GM12878 (cell line): ENCODE measurements at regions not wholly inside any gene's neighbourhood (a gene's known extent, or its start where the extent isn't known, plus 50 kb on each side); places are given as distances from the start of the nearest gene placed in this dataset.

Experiments used
- ATAC-seq: fragments of 200-7000 bp; cut with Tn5 transposase; 3 replicates; pipeline ENCODE4 v1.9.1; 2020; ENCODE audit warnings: mild to moderate bottlenecking, moderate library complexity
- BruUV-seq: library from RNA; stranded (reverse); fragments of 400-500 nt; replicated peaks from 2 replicates; lab custom pipeline; 2021; lab: Mats Ljungman, UMichigan
- CTCF ChIA-PET: fragments of 300-600 bp; sonication (Branson Sonifier 250); formaldehyde crosslinking; extraction: SDS; loops from one replicate; lab custom pipeline; 2021; ENCODE audit warnings: inconsistent platforms; lab: Yijun Ruan, JAX
- POLR2A ChIA-PET: fragments of 350-600 bp; formaldehyde crosslinking; extraction: SDS; loops from one replicate; lab custom pipeline; 2021; ENCODE audit warnings: inconsistent platforms; lab: Charles Lee
- RAD21 ChIA-PET: fragments of 300-600 bp; sonication (Branson Sonifier 250); formaldehyde crosslinking; loops from one replicate; lab custom pipeline; 2023; ENCODE audit warnings: antibody characterized with exemption; ENCODE audit not compliant: unreplicated experiment; lab: Charles Lee
- SMC1A ChIA-PET: fragments of 300-600 bp; sonication (Branson Sonifier 250); formaldehyde crosslinking; loops from one replicate; lab custom pipeline; 2023; ENCODE audit not compliant: unreplicated experiment, uncharacterized antibody; lab: Charles Lee
- DNase-seq: peaks from one replicate; pipeline ENCODE4 v3.0.0-alpha.2; 2011; ENCODE audit warnings: low read depth, low spot score
- FAIRE-seq: peaks from 3 replicates; lab custom pipeline; 2011; peaks lifted over from hg19 to GRCh38; lab: Jason Lieb, UNC
- H2AFZ ChIP-seq: 2 replicates; pipeline ENCODE4 v1.6.0; 2011; ENCODE audit warnings: low read depth, low read length, control low read depth; ENCODE audit not compliant: control insufficient read depth
- H3K27ac ChIP-seq: 2 replicates; pipeline ENCODE4 v1.5.1; 2011; ENCODE audit warnings: control low read depth; ENCODE audit not compliant: control insufficient read depth, insufficient read depth
- H3K27me3 ChIP-seq, 2 experiments: replicated peaks in 1 of 2; 2 replicates each; pipeline versions ENCODE4 v1.6.0 to v1.6.1; 2011; ENCODE audit warnings: low read length in 1 of 2; ENCODE audit not compliant: control insufficient read depth in 2 of 2, insufficient read depth in 2 of 2
- H3K36me3 ChIP-seq, 2 experiments: 2 replicates each; pipeline ENCODE4 v1.5.1; 2011; ENCODE audit warnings: low read length in 1 of 2; ENCODE audit not compliant: control insufficient read depth in 2 of 2, insufficient read depth in 2 of 2
- H3K4me1 ChIP-seq: 2 replicates; pipeline ENCODE4 v1.6.1; 2011; ENCODE audit warnings: mild to moderate bottlenecking, low read length, moderate library complexity, mixed read lengths; ENCODE audit not compliant: control insufficient read depth, insufficient read depth
- H3K4me2 ChIP-seq: 2 replicates; pipeline ENCODE4 v1.6.0; 2011; ENCODE audit warnings: control low read depth; ENCODE audit not compliant: control insufficient read depth, insufficient read depth
- H3K4me3 ChIP-seq: fragments of 200-600 bp; sonication (generic); 2 replicates; pipeline ENCODE4 v1.5.1; 2016
- H3K79me2 ChIP-seq: 2 replicates; pipeline ENCODE4 v1.6.0; 2011; ENCODE audit warnings: low read length; ENCODE audit not compliant: control insufficient read depth, insufficient read depth
- H3K9ac ChIP-seq: 2 replicates; pipeline ENCODE4 v1.8.0; 2011; ENCODE audit warnings: low read length, control low read depth, mixed read lengths; ENCODE audit not compliant: control insufficient read depth, insufficient read depth
- H3K9me3 ChIP-seq: replicated peaks from 3 replicates; pipeline ENCODE4 v1.5.1; 2011; ENCODE audit warnings: mild to moderate bottlenecking, low read length; ENCODE audit not compliant: control insufficient read depth, insufficient read depth
- H4K20me1 ChIP-seq: 2 replicates; pipeline ENCODE4 v1.6.0; 2011; ENCODE audit not compliant: control insufficient read depth, insufficient read depth
- ASH2L ChIP-seq: fragments of 300-600, 200-600 bp; sonication (generic); IDR thresholded peaks from 2 replicates; pipeline ENCODE4 v1.6.1; 2017; ENCODE audit warnings: low read depth, mild to moderate bottlenecking, borderline replicate concordance
- CBFB ChIP-seq: IDR thresholded peaks from 2 replicates; pipeline ENCODE4 v1.6.1; 2016; ENCODE audit warnings: antibody characterized with exemption, low read depth
- CHD4 ChIP-seq: fragments of 200-600 bp; sonication (generic); IDR thresholded peaks from 2 replicates; pipeline ENCODE4 v1.6.1; 2016; ENCODE audit warnings: mild to moderate bottlenecking
- CREM ChIP-seq: IDR thresholded peaks from 2 replicates; pipeline ENCODE4 v1.6.1; 2014; ENCODE audit warnings: antibody characterized with exemption, low read depth
- EGR1 ChIP-seq, 2 experiments: IDR thresholded peaks; 1 replicate in 1 of 2; 2 replicates in 1 of 2; pipeline ENCODE4 v1.6.1; 2011 to 2012; ENCODE audit warnings: low read depth in 2 of 2, low read length in 2 of 2, borderline replicate concordance in 1 of 2, mild to moderate bottlenecking in 1 of 2, moderate library complexity in 1 of 2
- EP300 ChIP-seq, 2 experiments: fragments of 150-350 bp in 1 of 2; IDR thresholded peaks; 2 replicates each; pipeline ENCODE4 v1.6.1; 2011 to 2012; ENCODE audit warnings: low read depth in 2 of 2, low read length in 2 of 2, borderline replicate concordance in 1 of 2, improper control_type of control experiment in 1 of 2, inconsistent platforms in 1 of 2; ENCODE audit not compliant: control insufficient read depth in 1 of 2
- GABPA ChIP-seq: IDR thresholded peaks from 2 replicates; pipeline ENCODE4 v1.6.1; 2014; ENCODE audit warnings: antibody characterized with exemption, low read depth, mild to moderate bottlenecking, inconsistent platforms
- HDGF ChIP-seq: fragments of 450-650 bp; IDR thresholded peaks from 2 replicates; pipeline ENCODE4 v1.6.1; 2016; ENCODE audit warnings: antibody characterized with exemption
- IKZF1 ChIP-seq: fragments of 450-650 bp; conservative IDR thresholded peaks from 2 replicates; pipeline ENCODE4 v1.6.1; 2017; ENCODE audit warnings: antibody characterized with exemption, mild to moderate bottlenecking
- IKZF2 ChIP-seq, 2 experiments: fragments of 450-650 bp; IDR thresholded peaks; 2 replicates each; pipeline ENCODE4 v1.6.1; 2017; ENCODE audit warnings: mild to moderate bottlenecking in 2 of 2, moderate library complexity in 2 of 2
- MAX ChIP-seq: IDR thresholded peaks from 2 replicates; pipeline ENCODE4 v1.6.1; 2012; ENCODE audit warnings: low read depth, low read length, improper control_type of control experiment
- MEF2A ChIP-seq: IDR thresholded peaks from 2 replicates; pipeline ENCODE4 v1.6.1; 2011; ENCODE audit warnings: low read depth, mild to moderate bottlenecking, low read length, moderate library complexity; ENCODE audit not compliant: insufficient read depth
- POU2F2 ChIP-seq: IDR thresholded peaks from 3 replicates; pipeline ENCODE4 v1.6.1; 2011; ENCODE audit warnings: low read depth, mild to moderate bottlenecking, low read length, borderline replicate concordance
- RCOR1 ChIP-seq: conservative IDR thresholded peaks from 2 replicates; pipeline ENCODE4 v1.6.1; 2012; ENCODE audit warnings: low read depth, low read length, improper control_type of control experiment
- RELB ChIP-seq: fragments of 450-650 bp; IDR thresholded peaks from 2 replicates; pipeline ENCODE4 v1.6.1; 2017; ENCODE audit warnings: low read depth, mild to moderate bottlenecking, moderate library complexity
- SMC3 ChIP-seq: IDR thresholded peaks from 2 replicates; pipeline ENCODE4 v1.6.1; 2011; ENCODE audit warnings: low read length, improper control_type of control experiment, borderline replicate concordance
- TCF7 ChIP-seq: IDR thresholded peaks from 2 replicates; pipeline ENCODE4 v1.6.1; 2014; ENCODE audit warnings: antibody characterized with exemption, borderline replicate concordance
- WRNIP1 ChIP-seq: IDR thresholded peaks from 2 replicates; pipeline ENCODE4 v1.6.1; 2011; ENCODE audit warnings: low read depth, low read length, improper control_type of control experiment, borderline replicate concordance
- YBX1 ChIP-seq: fragments of 450-650 bp; IDR thresholded peaks from 2 replicates; pipeline ENCODE4 v1.6.1; 2016; ENCODE audit warnings: antibody characterized with exemption
- in situ Hi-C: fragments of 300-500 bp; cut with MboI; formaldehyde crosslinking; loops from 9 replicates; pipeline ENCODE4 v1.14.3; 2018; ENCODE audit warnings: mixed read lengths
- intact Hi-C: fragments of 100-400 bp; cut with micrococcal nuclease; formaldehyde crosslinking; loops from one replicate; pipeline ENCODE4 v1.14.2; 2022; ENCODE audit not compliant: unreplicated experiment

- intact Hi-C loops, result no loop called here
- Histone ChIP-seq H3K27me3 (no peaks in the 10 kb centered on the region), H3K27ac (no peak overlapping the region), H3K36me3 (no peaks in the 10 kb centered on the region), H3K4me3 (no peak overlapping the region), H3K4me1 (no peaks in the 10 kb centered on the region), H2AFZ (no peak overlapping the region), H3K79me2 (no peaks in the 10 kb centered on the region), H3K9me3 (no peaks in the 10 kb centered on the region), H3K9ac (no peak overlapping the region), H3K4me2 (no peak overlapping the region), H4K20me1 (no peaks in the 10 kb centered on the region)
- TF ChIP-seq EP300 (IDR thresholded peaks at IDR 0.05; ENCODE audit: borderline replicate concordance in 1 of 2, control insufficient read depth in 1 of 2, low read depth in 2 of 2, low read length in 2 of 2) (no peak), WRNIP1 (no peak), CHD4 (no peak), IKZF1 (no peak), IKZF2 (IDR thresholded peaks at IDR 0.05) (no peak), EGR1 (IDR thresholded peaks at IDR 0.05; ENCODE audit: borderline replicate concordance in 1 of 2, low read depth in 2 of 2, low read length in 2 of 2) (no peak), CBFB (no peak), CREM (no peak), MEF2A (no peak), GABPA (no peak), SMC3 (no peak), ASH2L (no peak), MAX (no peak), RCOR1 (no peak), RELB (no peak), POU2F2 (no peak), HDGF (no peak), TCF7 (no peak), YBX1 (no peak)
- POLR2A ChIA-PET, result no interaction called here
- in situ Hi-C loops, result no loop called here
- CTCF ChIA-PET, result no interaction called here
- FAIRE-seq (no peak), DNase-seq (no peak), ATAC-seq (no peak)
- no TSS peak for BruUV-seq
- SMC1A ChIA-PET, result no interaction called here
- RAD21 ChIA-PET, result no interaction called here
Measured at GRCh38 chr13:88701551-88701950, 1030.4 kb downstream of the SLITRK5 start.
